ENCODE measurements at regions not wholly inside any gene's neighbourhood (a gene's known extent, or its start where the extent isn't known, plus 50 kb on each side); places are given as distances from the start of the nearest gene placed in this dataset.

- no peak for TF ChIP-seq CTCF (IDR thresholded peaks at IDR 0.05; ENCODE audit: low read depth, low read length)
Observed at GRCh38 chrX:137646472-137646871, 80.5 kb downstream of the ZIC3 start.

GRCh38 chrX:137651647-137652046, 85.7 kb downstream of the ZIC3 start:
- H3K9me3 ChIP-seq = no peaks in the 10 kb centered on the region
- no peak overlapping the region for H3K4me3 ChIP-seq (ENCODE audit: low read depth, low read length)
- H3K4me1 ChIP-seq = no peaks in the 10 kb centered on the region
- no peak for TF ChIP-seq CTCF (IDR thresholded peaks at IDR 0.05; ENCODE audit: low read depth, low read length)
- no peaks in the 10 kb centered on the region for H3K36me3 ChIP-seq
- DNase-seq = no peak
- no peaks in the 10 kb centered on the region for H3K27me3 ChIP-seq

More at GRCh38 chrX:137646472-137646871, 80.5 kb downstream of the ZIC3 start:
- Histone ChIP-seq H3K36me3 (no peaks in the 10 kb centered on the region), H3K4me3 (ENCODE audit: low read depth, low read length) (no peak overlapping the region), H3K4me1 (no peaks in the 10 kb centered on the region), H3K27me3 (no peaks in the 10 kb centered on the region), H3K9me3 (no peaks in the 10 kb centered on the region)
- no peak for DNase-seq

DNA sequence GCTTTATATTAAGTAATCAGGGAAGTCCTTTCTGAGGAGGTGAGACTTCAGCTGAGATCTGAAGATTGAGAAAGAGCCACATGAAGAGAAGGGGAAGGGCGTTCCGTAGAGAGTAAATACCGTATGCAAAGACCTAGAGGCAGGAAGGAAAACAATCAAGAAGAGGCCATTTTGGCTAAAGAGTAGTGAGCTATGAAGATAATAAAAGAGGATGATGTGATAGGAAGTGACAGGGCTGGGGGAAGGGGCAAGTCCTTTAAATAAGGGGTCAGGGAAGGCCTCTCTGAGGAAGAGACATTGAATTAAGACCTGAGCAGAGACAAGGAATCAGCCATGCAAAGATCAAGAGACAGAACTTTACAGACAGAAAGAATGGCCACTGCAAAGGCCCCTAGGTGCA, 86.2 kb downstream of the ZIC3 start:
- H3K4me1 ChIP-seq = no peaks in the 10 kb centered on the region
- no peak overlapping the region for H3K4me3 ChIP-seq (ENCODE audit: low read depth, low read length)
- no peak for TF ChIP-seq CTCF (IDR thresholded peaks at IDR 0.05; ENCODE audit: low read depth, low read length)
- no peaks in the 10 kb centered on the region for H3K36me3 ChIP-seq
- no peak for DNase-seq
- H3K9me3 ChIP-seq = no peaks in the 10 kb centered on the region
- no peaks in the 10 kb centered on the region for H3K27me3 ChIP-seq

DNA sequence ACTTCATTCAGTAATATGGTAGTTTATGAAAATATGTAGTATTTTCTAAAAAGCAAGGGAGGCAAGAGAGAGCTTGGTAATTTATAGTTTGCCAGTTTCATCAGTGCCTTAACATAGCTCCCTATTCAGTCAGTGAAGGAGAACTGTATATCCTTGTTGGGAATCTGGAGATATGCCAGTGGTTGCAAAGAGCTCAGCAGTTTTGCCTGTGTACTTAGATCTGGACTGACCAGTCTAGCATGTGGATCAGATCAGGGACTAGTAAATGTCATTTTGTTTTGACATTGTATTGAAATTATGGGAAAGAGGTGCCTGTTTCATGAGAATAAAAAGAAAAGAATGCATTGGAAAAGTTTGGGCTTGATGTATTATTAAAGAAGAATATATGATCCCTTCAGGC, 88.6 kb downstream of the ZIC3 start:
- H3K27me3 ChIP-seq = no peaks in the 10 kb centered on the region
- H3K4me1 ChIP-seq = no peaks in the 10 kb centered on the region
- H3K36me3 ChIP-seq = no peaks in the 10 kb centered on the region
- TF ChIP-seq CTCF (IDR thresholded peaks at IDR 0.05; ENCODE audit: low read depth, low read length) = no peak
- no peak overlapping the region for H3K4me3 ChIP-seq (ENCODE audit: low read depth, low read length)
- DNase-seq = no peak
- H3K9me3 ChIP-seq = no peaks in the 10 kb centered on the region

GRCh38 chrX:137667776-137668175, 101.8 kb downstream of the ZIC3 start:
- TF ChIP-seq CTCF (IDR thresholded peaks at IDR 0.05; ENCODE audit: low read depth, low read length) = no peak
- no peak for DNase-seq
- Histone ChIP-seq H3K27me3 (no peaks in the 10 kb centered on the region), H3K36me3 (no peaks in the 10 kb centered on the region), H3K4me1 (no peaks in the 10 kb centered on the region), H3K9me3 (no peaks in the 10 kb centered on the region), H3K4me3 (ENCODE audit: low read depth, low read length) (no peak overlapping the region)

- TF ChIP-seq CTCF (IDR thresholded peaks at IDR 0.05; ENCODE audit: low read depth, low read length) = no peak
- H3K9me3 ChIP-seq = no peaks in the 10 kb centered on the region
- no peaks in the 10 kb centered on the region for H3K36me3 ChIP-seq
- no peaks in the 10 kb centered on the region for H3K27me3 ChIP-seq
- DNase-seq = no peak
- no peak overlapping the region for H3K4me3 ChIP-seq (ENCODE audit: low read depth, low read length)
- no peaks in the 10 kb centered on the region for H3K4me1 ChIP-seq
Observed at GRCh38 chrX:137684591-137684990, 118.7 kb downstream of the ZIC3 start.
